ENCODE measurements at regions not wholly inside any gene's neighbourhood (a gene's known extent, or its start where the extent isn't known, plus 50 kb on each side); places are given as distances from the start of the nearest gene placed in this dataset.

GRCh38 chr7:53539558-53539957, 504.1 kb downstream of the POM121L12 start:
- DNase-seq, result no peak

- no peak for DNase-seq
Observed at GRCh38 chr7:53541475-53541874, 506.0 kb downstream of the POM121L12 start.

- no peak for DNase-seq
Observed at GRCh38 chr7:53542157-53542556, 506.7 kb downstream of the POM121L12 start.
